Left forelimb (tissue), 1 donor: ENCODE measurements at regions not wholly inside any gene's neighbourhood (a gene's known extent, or its start where the extent isn't known, plus 50 kb on each side); places are given as distances from the start of the nearest gene placed in this dataset.

ENCODE experiments used
- DNase-seq: peaks from one replicate; pipeline ENCODE4 v3.0.0-alpha.2; 2018; ENCODE audit warnings: low spot score

DNA sequence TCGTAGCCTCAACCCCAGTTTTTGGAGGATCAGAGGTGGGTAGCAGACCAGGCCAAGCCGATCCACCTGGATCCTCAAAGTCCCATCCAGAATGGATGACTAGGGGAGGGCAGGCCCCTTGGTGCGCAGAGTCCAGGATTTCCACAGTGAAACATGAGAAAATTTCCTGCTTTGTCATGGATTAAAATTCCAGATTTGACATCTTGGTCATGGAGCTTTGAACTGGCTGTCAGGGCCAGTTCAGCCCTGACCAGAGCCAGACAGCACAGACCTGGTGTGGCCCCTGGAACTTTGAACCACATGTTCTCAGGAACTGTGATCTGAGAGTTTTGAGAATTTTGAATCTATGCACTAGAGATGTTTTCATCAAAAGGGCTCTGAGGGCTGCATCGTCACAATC is 177.5 kb downstream of the MN1 start:
- DNase-seq, result no peak

DNA sequence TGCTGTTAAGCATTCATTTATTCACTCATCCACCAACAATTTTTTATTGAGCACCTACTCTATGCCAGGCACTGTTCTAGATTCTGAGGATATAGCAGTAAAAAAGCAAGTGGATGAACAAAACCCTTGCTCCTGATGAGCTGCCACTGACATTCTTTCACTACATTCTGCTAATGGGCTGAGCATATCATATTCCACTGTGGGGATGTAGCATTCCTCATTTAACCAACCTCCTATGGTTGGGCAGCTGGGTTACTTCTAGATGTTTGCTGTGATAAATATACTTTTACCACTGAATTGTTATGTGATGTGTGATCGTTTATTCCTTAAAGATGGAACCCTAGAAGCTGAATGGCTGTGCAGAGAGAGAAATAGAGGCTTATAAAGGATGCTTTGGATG is 176.9 kb downstream of the MN1 start:
- no peak for DNase-seq

GRCh38 chr22:27625769-27626674 is 175.5 kb downstream of the MN1 start:
- no peak for DNase-seq

DNA sequence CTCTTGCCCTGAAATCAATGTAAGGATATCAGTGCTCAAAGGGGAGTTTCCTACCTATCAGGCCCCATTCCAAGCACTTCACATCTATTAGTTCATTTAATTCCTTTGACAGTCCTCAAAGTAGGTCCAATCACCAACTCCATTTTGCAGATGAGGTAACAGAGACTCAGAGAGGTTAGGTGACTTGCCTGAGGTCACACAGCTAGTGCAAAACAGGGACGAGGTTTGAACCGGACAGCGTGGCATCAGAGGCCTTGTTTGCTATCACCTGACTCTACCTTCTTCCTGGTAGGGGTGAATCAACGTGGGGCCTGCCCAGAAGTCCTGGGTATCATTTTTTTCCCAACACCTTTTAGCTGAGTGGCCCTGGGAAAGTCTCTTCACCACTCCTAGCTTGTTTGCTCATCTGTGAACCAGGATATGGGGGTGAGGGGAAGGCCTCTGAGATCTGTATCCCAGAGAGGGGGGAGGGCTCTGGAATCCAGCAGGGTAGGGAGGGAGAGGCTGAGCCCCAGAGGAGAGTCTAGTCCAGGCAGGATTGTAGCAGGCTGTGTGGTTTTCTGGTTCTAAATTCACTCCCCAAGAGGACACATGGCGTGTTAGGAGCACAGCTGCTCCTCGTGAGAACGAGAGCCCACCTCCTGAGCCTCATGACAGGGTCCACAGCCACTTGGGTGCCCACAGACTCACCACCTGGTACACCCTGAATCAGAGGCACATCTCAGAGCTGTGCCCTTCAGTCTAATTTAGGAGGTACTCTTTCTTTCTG is 174.7 kb downstream of the MN1 start:
- DNase-seq, result no peak

DNA sequence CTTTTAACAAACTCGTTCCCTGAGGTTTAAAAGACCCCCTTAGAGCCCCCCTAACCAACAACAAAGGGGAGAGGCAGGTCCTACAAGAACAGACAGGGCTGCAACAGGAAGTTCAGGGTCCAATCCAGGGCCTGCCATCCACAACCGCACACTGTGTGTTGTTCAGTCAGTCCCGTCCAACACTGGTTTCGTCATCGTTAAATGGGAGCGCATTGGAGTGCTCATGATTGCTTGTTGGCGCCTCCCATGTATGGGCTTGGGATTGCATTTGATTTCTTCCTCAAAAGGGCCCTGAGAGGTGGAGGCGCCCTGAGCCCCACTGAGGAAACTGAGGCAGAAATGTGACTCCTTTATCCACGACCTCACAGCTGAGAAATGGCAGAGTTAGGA is 174.1 kb downstream of the MN1 start:
- DNase-seq, result no peak

- no peak for DNase-seq
Observed at GRCh38 chr22:27627901-27628300, 173.7 kb downstream of the MN1 start.

DNA sequence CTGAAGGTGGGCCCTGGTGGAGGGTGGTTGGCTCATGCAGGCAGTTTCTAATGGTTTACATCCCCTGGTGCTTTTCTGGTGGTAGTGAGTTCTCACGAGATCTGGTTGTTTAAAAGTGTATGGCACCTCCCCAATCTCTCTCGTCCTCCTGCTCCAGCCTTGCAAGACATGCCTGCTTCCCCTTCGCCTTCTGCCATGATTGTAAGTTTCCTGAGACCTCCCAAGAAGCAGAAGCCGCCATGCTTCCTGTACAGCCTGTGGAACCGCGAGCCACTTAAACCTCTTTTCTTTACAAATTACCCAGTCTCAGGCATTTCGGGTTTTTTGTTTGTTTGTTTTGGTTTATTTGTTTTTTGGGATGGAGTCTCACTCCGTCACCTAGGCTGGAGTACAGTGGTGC is 173.2 kb downstream of the MN1 start:
- DNase-seq, result no peak

- no peak for DNase-seq
Observed at GRCh38 chr22:27628891-27629631, 172.5 kb downstream of the MN1 start.

DNA sequence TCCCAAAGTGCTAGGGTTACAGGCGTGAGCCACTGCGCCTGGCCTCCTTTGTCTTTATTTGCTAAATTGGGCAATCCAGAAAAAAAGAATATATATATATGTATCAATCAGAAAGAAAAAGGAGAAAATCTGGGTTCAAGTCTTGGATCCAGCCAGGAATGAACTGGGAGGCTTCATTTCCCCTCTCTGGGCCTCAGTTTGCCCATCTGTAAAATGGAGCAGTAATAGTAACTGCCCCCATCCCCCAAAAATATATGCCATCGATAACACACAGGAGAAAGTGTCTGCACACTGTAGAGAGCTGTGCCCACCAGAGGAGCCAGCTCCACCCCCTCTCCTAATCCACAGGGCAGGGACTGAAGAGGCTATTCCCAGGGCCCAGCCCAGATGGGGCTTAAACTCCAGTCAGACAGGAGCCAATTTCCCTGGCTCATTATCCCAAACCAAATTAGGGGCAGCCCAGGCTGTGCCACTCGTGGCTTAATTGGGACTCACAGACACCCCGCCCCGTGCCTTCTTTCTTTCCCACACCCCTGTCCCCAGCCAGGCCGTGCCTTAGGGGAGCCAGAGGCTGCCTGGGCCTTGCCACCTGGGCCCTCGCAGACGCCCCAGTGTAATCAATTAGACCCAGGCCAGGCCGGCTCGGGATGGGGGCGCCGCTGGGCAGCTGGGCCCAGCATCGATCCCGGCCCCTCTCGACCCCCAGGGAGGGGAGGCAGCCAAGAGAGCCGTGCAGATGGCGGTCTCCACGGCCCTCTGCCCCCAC is 171.5 kb downstream of the MN1 start:
- DNase-seq, result no peak

GRCh38 chr22:27630754-27631153 is 170.8 kb downstream of the MN1 start:
- no peak for DNase-seq

- DNase-seq, result no peak
Observed at GRCh38 chr22:27631641-27632040, 169.9 kb downstream of the MN1 start.

- no peak for DNase-seq
Observed at GRCh38 chr22:27632451-27633295, 168.9 kb downstream of the MN1 start.

- DNase-seq, result no peak
Observed at GRCh38 chr22:27633296-27633871, 168.2 kb downstream of the MN1 start.

GRCh38 chr22:27634043-27634740 is 167.4 kb downstream of the MN1 start:
- no peak for DNase-seq

DNA sequence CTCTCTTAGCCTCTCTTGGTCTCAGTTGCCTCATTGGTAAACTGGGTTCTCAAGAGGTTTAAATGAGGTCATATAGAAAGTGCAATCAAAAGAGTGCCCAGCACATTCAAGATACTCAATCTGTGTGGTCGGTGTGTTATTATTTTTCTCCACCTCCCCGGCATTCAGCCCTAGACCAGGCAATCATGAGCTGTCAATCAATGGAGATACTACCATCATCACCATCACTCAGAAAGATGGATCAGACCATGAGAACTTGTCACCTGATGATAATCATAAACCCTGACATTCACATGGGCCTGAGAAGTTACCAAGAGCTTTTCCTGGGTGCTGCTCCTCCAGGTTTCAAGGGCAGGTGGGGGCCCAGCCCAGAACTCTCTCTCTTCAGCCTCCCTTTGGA is 166.1 kb downstream of the MN1 start:
- DNase-seq, result no peak

DNA sequence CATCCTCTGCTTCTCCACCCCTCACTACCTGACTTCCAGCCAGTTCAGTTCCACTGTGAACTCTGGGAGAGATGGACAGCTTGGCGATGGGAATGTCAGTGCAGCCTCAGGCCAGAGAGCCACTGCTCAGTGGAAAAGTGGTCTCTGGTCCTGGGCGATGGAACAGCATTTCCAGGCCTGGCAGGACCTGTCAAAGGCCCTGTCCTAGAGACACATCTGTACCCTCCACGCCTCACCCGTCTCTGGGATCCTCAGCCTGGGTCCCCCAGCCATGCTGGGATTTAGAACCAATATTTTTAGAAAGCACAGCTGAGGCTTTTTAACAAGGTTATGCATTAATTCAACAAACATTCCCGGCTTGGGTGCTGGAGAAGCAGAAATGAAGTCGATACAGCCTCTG is 165.7 kb downstream of the MN1 start:
- DNase-seq, result no peak

- DNase-seq, result no peak
Observed at GRCh38 chr22:27636716-27637508, 164.6 kb downstream of the MN1 start.

DNA sequence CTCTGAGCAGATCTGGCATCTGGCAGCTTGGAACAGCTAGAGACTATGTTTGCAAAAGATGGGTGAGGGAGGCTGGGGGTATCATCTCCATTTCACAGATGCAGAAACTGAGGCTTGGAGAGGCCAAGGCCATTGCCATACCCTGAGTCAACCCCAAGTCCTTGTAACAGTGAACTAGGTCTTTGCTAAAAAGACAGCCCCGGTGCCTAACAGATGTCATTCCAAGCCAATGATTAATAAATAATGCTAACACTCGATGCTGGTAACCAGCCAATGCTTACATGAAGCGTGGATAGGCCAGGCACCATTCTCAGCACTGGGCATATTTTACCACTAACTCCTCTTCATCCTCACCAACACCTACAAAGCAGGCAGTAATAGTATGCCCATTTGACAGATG is 164.0 kb downstream of the MN1 start:
- DNase-seq, result no peak
